GM21390 (cell line): ENCODE measurements at regions not wholly inside any gene's neighbourhood (a gene's known extent, or its start where the extent isn't known, plus 50 kb on each side); places are given as distances from the start of the nearest gene placed in this dataset.
"Not testable (repeated sequence)": the region's sequence is repeated elsewhere in the genome, so short reads cannot be mapped to it uniquely, and the experiment has no call there.

Experiments used
- ATAC-seq: cut with Tn5 transposase; IDR thresholded peaks from one replicate; pipeline ENCODE4 v1.9.1; 2021; ENCODE audit not compliant: unreplicated experiment

- no peak for ATAC-seq
Measured at GRCh38 chr3:106488331-106488730, 619.5 kb upstream of the CBLB start.

- no peak for ATAC-seq
Measured at GRCh38 chr3:106491796-106492195, 623.0 kb upstream of the CBLB start.

GRCh38 chr3:106508331-106508893 lies 639.6 kb upstream of the CBLB start:
- no peak for ATAC-seq

- ATAC-seq, result no peak
Measured at GRCh38 chr3:106510206-106510605, 641.4 kb upstream of the CBLB start.

GRCh38 chr3:106512846-106513245 lies 644.0 kb upstream of the CBLB start:
- no peak for ATAC-seq

GRCh38 chr3:106514431-106514830 lies 645.6 kb upstream of the CBLB start:
- no peak for ATAC-seq

GRCh38 chr3:106518516-106518915 lies 649.7 kb upstream of the CBLB start:
- ATAC-seq, result no peak

- no peak for ATAC-seq
Measured at GRCh38 chr3:106522397-106522796, 653.6 kb upstream of the CBLB start.

GRCh38 chr3:106528932-106529331 lies 660.1 kb upstream of the CBLB start:
- ATAC-seq, result no peak

- no peak for ATAC-seq
Measured at GRCh38 chr3:106529738-106530137, 660.9 kb upstream of the CBLB start.

GRCh38 chr3:106530367-106530766 lies 661.6 kb upstream of the CBLB start:
- ATAC-seq, result no peak

- ATAC-seq, result not testable (repeated sequence)
Measured at GRCh38 chr3:106531771-106532329, 663.0 kb upstream of the CBLB start.

- no peak for ATAC-seq
Measured at GRCh38 chr3:106533093-106533787, 664.4 kb upstream of the CBLB start.

- no peak for ATAC-seq
Measured at GRCh38 chr3:106533788-106534160, 665.0 kb upstream of the CBLB start.

- ATAC-seq, result no peak
Measured at GRCh38 chr3:106534206-106534605, 665.4 kb upstream of the CBLB start.

- no peak for ATAC-seq
Measured at GRCh38 chr3:106540743-106541142, 671.9 kb upstream of the CBLB start.

- ATAC-seq, result no peak
Measured at GRCh38 chr3:106542101-106542769, 673.4 kb upstream of the CBLB start.

GRCh38 chr3:106552351-106553043 lies 683.7 kb upstream of the CBLB start:
- ATAC-seq, result no peak

GRCh38 chr3:106560451-106560966 lies 691.7 kb upstream of the CBLB start:
- ATAC-seq, result no peak

- peak; percentile 93 for ATAC-seq
Measured at GRCh38 chr3:106566277-106566676, 697.5 kb upstream of the CBLB start.

- no peak for ATAC-seq
Measured at GRCh38 chr3:106570426-106570825, 701.6 kb upstream of the CBLB start.
